ENCODE measurements at regions not wholly inside any gene's neighbourhood (a gene's known extent, or its start where the extent isn't known, plus 50 kb on each side); places are given as distances from the start of the nearest gene placed in this dataset.

GRCh38 chr20:11031300-11031699 is 357.5 kb upstream of the JAG1 start:
- ATAC-seq (no peak), DNase-seq (no peak)
- Histone ChIP-seq H3K27ac (no peak overlapping the region), H3K9me3 (peaks cover 0 to 6% (median 0%) of the 10 kb centered on the region in 12 donors), H3K27me3 (no peaks in the 10 kb centered on the region), H3K4me1 (no peaks in the 10 kb centered on the region), H3K4me3 (no peak overlapping the region), H3K36me3 (no peaks in the 10 kb centered on the region)
- TF ChIP-seq CTCF (IDR thresholded peaks at IDR 0.05) (no peak), POLR2A (IDR thresholded peaks at IDR 0.05) (no peak)
- intact Hi-C loops (cut with DNase I): no loop called here
- 90 to 94% (median 91%) methylated on average over 2 of the region's 2 CpGs for WGBS, 4 donors

GRCh38 chr20:11032611-11033010 is 358.8 kb upstream of the JAG1 start:
- Histone ChIP-seq H3K9me3 (peaks cover 0 to 6% (median 0%) of the 10 kb centered on the region in 12 donors), H3K36me3 (no peaks in the 10 kb centered on the region), H3K27me3 (no peaks in the 10 kb centered on the region), H3K4me3 (no peak overlapping the region), H3K4me1 (no peaks in the 10 kb centered on the region), H3K27ac (no peak overlapping the region)
- WGBS, 4 donors: 79 to 84% (median 83%) methylated on average over 3 of the region's 3 CpGs
- intact Hi-C loops (cut with DNase I): no loop called here
- no peak for TF ChIP-seq CTCF (IDR thresholded peaks at IDR 0.05)
- no peak for TF ChIP-seq POLR2A (IDR thresholded peaks at IDR 0.05)
- DNase-seq (no peak), ATAC-seq (no peak)

- H3K27ac ChIP-seq: no peak overlapping the region
- intact Hi-C loops (cut with DNase I): no loop called here
- H3K36me3 ChIP-seq: no peaks in the 10 kb centered on the region
- no peaks in the 10 kb centered on the region for H3K27me3 ChIP-seq
- WGBS, 4 donors: 94 to 98% (median 97%) methylated on average over 3 of the region's 3 CpGs
- ATAC-seq (no peak), DNase-seq (no peak)
- H3K9me3 ChIP-seq: peaks cover 0 to 6% (median 0%) of the 10 kb centered on the region in 12 donors
- TF ChIP-seq POLR2A (IDR thresholded peaks at IDR 0.05) (no peak), CTCF (IDR thresholded peaks at IDR 0.05) (no peak)
- H3K4me3 ChIP-seq: no peak overlapping the region
- H3K4me1 ChIP-seq: no peaks in the 10 kb centered on the region
Measured at GRCh38 chr20:11034025-11034424, 360.2 kb upstream of the JAG1 start.

- Histone ChIP-seq H3K9me3 (peaks cover 0 to 6% (median 0%) of the 10 kb centered on the region in 12 donors), H3K36me3 (no peaks in the 10 kb centered on the region), H3K4me3 (no peak overlapping the region), H3K4me1 (no peaks in the 10 kb centered on the region), H3K27ac (no peak overlapping the region), H3K27me3 (no peaks in the 10 kb centered on the region)
- no peak for DNase-seq
- no peak for ATAC-seq
- TF ChIP-seq POLR2A (IDR thresholded peaks at IDR 0.05) (no peak), CTCF (IDR thresholded peaks at IDR 0.05) (no peak)
- WGBS, 4 donors: 80 to 91% (median 86%) methylated on average over 3 of the region's 3 CpGs
- intact Hi-C loops (cut with DNase I): no loop called here
Measured at GRCh38 chr20:11035211-11035610, 361.4 kb upstream of the JAG1 start.
